IMR-90 (cell line): ENCODE measurements at regions not wholly inside any gene's neighbourhood (a gene's known extent, or its start where the extent isn't known, plus 50 kb on each side); places are given as distances from the start of the nearest gene placed in this dataset.

Source experiments
- ATAC-seq: fragments of 200-7000 bp; cut with Tn5 transposase; 2 replicates; pipeline ENCODE4 v1.9.1; 2020; ENCODE audit warnings: low read depth, mild to moderate bottlenecking, moderate library complexity
- BruUV-seq: library from RNA; stranded (reverse); fragments of 400-500 nt; replicated peaks from 2 replicates; lab custom pipeline; 2021; lab: Mats Ljungman, UMichigan
- CTCF ChIA-PET: fragments of 300-600 bp; formaldehyde crosslinking; extraction: SDS; loops from one replicate; lab custom pipeline; 2021; ENCODE audit warnings: antibody characterized with exemption; lab: Yijun Ruan, JAX
- POLR2A ChIA-PET: fragments of 300-600 bp; sonication (Branson Sonifier 250); formaldehyde crosslinking; loops from one replicate; lab custom pipeline; 2022; ENCODE audit warnings: antibody characterized with exemption; ENCODE audit not compliant: unreplicated experiment; lab: Charles Lee
- DNase-seq: peaks from one replicate; pipeline ENCODE4 v3.0.0; 2013
- H2AFZ ChIP-seq: replicated peaks from 2 replicates; pipeline ENCODE3; 2013; ENCODE audit warnings: low read length, mild to moderate bottlenecking; ENCODE audit not compliant: poor library complexity
- H2AK5ac ChIP-seq: 2 replicates; pipeline ENCODE4 v1.6.1; 2013; ENCODE audit warnings: low read depth, low read length, inconsistent platforms
- H2AK9ac ChIP-seq: replicated peaks from 2 replicates; pipeline ENCODE3; 2013; ENCODE audit warnings: mild to moderate bottlenecking, low read depth, low read length, moderate library complexity; ENCODE audit not compliant: poor library complexity
- H2BK120ac ChIP-seq: 2 replicates; pipeline ENCODE4 v1.6.1; 2013; ENCODE audit warnings: low read depth, low read length, inconsistent platforms
- H2BK15ac ChIP-seq: 3 replicates; pipeline ENCODE4 v1.6.1; 2013; ENCODE audit warnings: low read depth, low read length, inconsistent platforms
- H2BK20ac ChIP-seq: 2 replicates; pipeline ENCODE4 v1.6.1; 2013; ENCODE audit warnings: low read depth, mild to moderate bottlenecking, inconsistent platforms, low read length, moderate library complexity
- H2BK5ac ChIP-seq: 2 replicates; pipeline ENCODE4 v1.6.1; 2013; ENCODE audit warnings: mild to moderate bottlenecking, low read depth, low read length, inconsistent platforms; ENCODE audit not compliant: poor library complexity, severe bottlenecking
- H3K14ac ChIP-seq: replicated peaks from 2 replicates; pipeline ENCODE4 v1.6.1; 2013; ENCODE audit warnings: low read depth, low read length, inconsistent platforms
- H3K18ac ChIP-seq: 2 replicates; pipeline ENCODE4 v1.6.1; 2013; ENCODE audit warnings: low read depth, low read length, control low read depth
- H3K23ac ChIP-seq: 2 replicates; pipeline ENCODE4 v1.6.1; 2013; ENCODE audit warnings: low read depth, low read length, inconsistent platforms
- H3K27ac ChIP-seq: 2 replicates; pipeline ENCODE4 v1.5.1; 2013; ENCODE audit warnings: mild to moderate bottlenecking, control low read depth, low read length; ENCODE audit not compliant: insufficient read depth
- H3K27me3 ChIP-seq: 2 replicates; pipeline ENCODE4 v1.6.1; 2013; ENCODE audit warnings: low read length; ENCODE audit not compliant: control insufficient read depth, insufficient read depth
- H3K36me3 ChIP-seq: 2 replicates; pipeline ENCODE4 v1.6.1; 2013; ENCODE audit warnings: low read length, mixed read lengths; ENCODE audit not compliant: control insufficient read depth, insufficient read depth
- H3K4ac ChIP-seq: 2 replicates; pipeline ENCODE4 v1.6.1; 2013; ENCODE audit warnings: low read depth, low read length, inconsistent platforms
- H3K4me1 ChIP-seq: 2 replicates; pipeline ENCODE4 v1.6.1; 2013; ENCODE audit warnings: low read length, mixed read lengths; ENCODE audit not compliant: control insufficient read depth, insufficient read depth
- H3K4me2 ChIP-seq: 2 replicates; pipeline ENCODE4 v1.6.1; 2013; ENCODE audit warnings: low read depth, mild to moderate bottlenecking, control low read depth, low read length, moderate library complexity
- H3K4me3 ChIP-seq: 2 replicates; pipeline ENCODE4 v1.5.1; 2013; ENCODE audit warnings: low read depth, mild to moderate bottlenecking, control low read depth, low read length, moderate library complexity; ENCODE audit not compliant: insufficient read depth
- H3K56ac ChIP-seq: 2 replicates; pipeline ENCODE4 v1.6.1; 2013; ENCODE audit warnings: low read length, inconsistent platforms; ENCODE audit not compliant: insufficient read depth; ENCODE audit errors: extremely low read depth
- H3K79me1 ChIP-seq, 2 experiments: 2 replicates each; pipeline ENCODE4 v1.6.1; 2013; ENCODE audit warnings: low read length in 2 of 2, inconsistent platforms in 1 of 2, low read depth in 1 of 2
- H3K9ac ChIP-seq: 2 replicates; pipeline ENCODE4 v1.6.1; 2013; ENCODE audit warnings: low read depth, low read length, control low read depth
- H3K9me1 ChIP-seq: 2 replicates; pipeline ENCODE4 v1.6.1; 2013; ENCODE audit warnings: low read length, inconsistent platforms; ENCODE audit not compliant: insufficient read depth
- H3K9me3 ChIP-seq: 2 replicates; pipeline ENCODE4 v1.6.1; 2013; ENCODE audit warnings: low read length; ENCODE audit not compliant: control insufficient read depth, insufficient read depth
- H4K20me1 ChIP-seq: 2 replicates; pipeline ENCODE4 v1.6.1; 2013; ENCODE audit warnings: low read length, inconsistent platforms; ENCODE audit not compliant: insufficient read depth
- H4K5ac ChIP-seq: 2 replicates; pipeline ENCODE4 v1.6.1; 2013; ENCODE audit warnings: mild to moderate bottlenecking, low read depth, low read length, control low read depth
- H4K8ac ChIP-seq, 2 experiments: 2 replicates each; pipeline ENCODE4 v1.6.1; 2013; ENCODE audit warnings: low read depth in 2 of 2, low read length in 2 of 2, control low read depth in 1 of 2, inconsistent platforms in 1 of 2
- H4K91ac ChIP-seq: 2 replicates; pipeline ENCODE4 v1.6.1; 2013; ENCODE audit warnings: low read depth, low read length, inconsistent platforms; ENCODE audit not compliant: insufficient read depth
- BHLHE40 ChIP-seq: fragments of 150-350 bp; IDR thresholded peaks from 2 replicates; pipeline ENCODE4 v1.6.1; 2016; ENCODE audit warnings: mild to moderate bottlenecking, low read depth, low read length
- CHD1 ChIP-seq: IDR thresholded peaks from 2 replicates; pipeline ENCODE4 v1.6.1; 2012; ENCODE audit warnings: low read depth, low read length, improper control_type of control experiment
- CTCF ChIP-seq: conservative IDR thresholded peaks from 2 replicates; pipeline ENCODE4 v1.5.1; 2012; ENCODE audit warnings: mild to moderate bottlenecking, low read depth, low read length, improper control_type of control experiment
- ELK1 ChIP-seq: fragments of 150-350 bp; IDR thresholded peaks from 2 replicates; pipeline ENCODE4 v1.6.1; 2016; ENCODE audit warnings: low read depth, mild to moderate bottlenecking, low read length, moderate library complexity, borderline replicate concordance
- FOS ChIP-seq: fragments of 150-350 bp; IDR thresholded peaks from 2 replicates; pipeline ENCODE4 v1.6.1; 2016; ENCODE audit warnings: low read depth, low read length
- MAFK ChIP-seq: IDR thresholded peaks from 2 replicates; pipeline ENCODE4 v1.6.1; 2012; ENCODE audit warnings: low read depth, low read length, improper control_type of control experiment
- MAZ ChIP-seq: IDR thresholded peaks from 2 replicates; pipeline ENCODE4 v1.6.1; 2012; ENCODE audit warnings: low read depth, mild to moderate bottlenecking, low read length, improper control_type of control experiment, moderate library complexity, borderline replicate concordance
- MXI1 ChIP-seq: IDR thresholded peaks from 2 replicates; pipeline ENCODE4 v1.6.1; 2012; ENCODE audit warnings: low read depth, mild to moderate bottlenecking, low read length, moderate library complexity, borderline replicate concordance
- NFE2L2 ChIP-seq: fragments of 150-350 bp; IDR thresholded peaks from 2 replicates; pipeline ENCODE4 v1.6.1; 2016; ENCODE audit warnings: low read depth, mild to moderate bottlenecking, low read length
- RAD21 ChIP-seq: IDR thresholded peaks from 2 replicates; pipeline ENCODE4 v1.6.1; 2012; ENCODE audit warnings: low read length, improper control_type of control experiment
- SMC3 ChIP-seq: fragments of 150-350 bp; IDR thresholded peaks from 2 replicates; pipeline ENCODE4 v1.6.1; 2016; ENCODE audit warnings: low read depth, mild to moderate bottlenecking, antibody characterized with exemption, low read length, moderate library complexity
- dilution Hi-C: fragments of 300-500 bp; cut with HindIII; formaldehyde crosslinking; loops from one replicate; pipeline ENCODE4 v1.14.3; 2018; ENCODE audit warnings: low sequenced_read_pairs; ENCODE audit not compliant: unreplicated experiment
- in situ Hi-C: fragments of 300-500 bp; cut with MboI; formaldehyde crosslinking; loops from 3 replicates; pipeline ENCODE4 v1.14.3; 2019; ENCODE audit warnings: low sequenced_read_pairs, inconsistent platforms, mixed read lengths
- intact Hi-C: fragments of 100-400 bp; cut with micrococcal nuclease; formaldehyde crosslinking; loops from 2 replicates; pipeline ENCODE4 v1.10.0; 2022

- dilution Hi-C loops: no loop called here
- POLR2A ChIA-PET: no interaction called here
- TF ChIP-seq SMC3 (no peak), RAD21 (no peak), FOS (no peak), ELK1 (no peak), MAZ (no peak), CTCF (no peak), MAFK (no peak), BHLHE40 (no peak), CHD1 (no peak), MXI1 (no peak), NFE2L2 (no peak)
Observed at GRCh38 chr17:62906881-62907280, 59.2 kb upstream of the TANC2 start.

More at GRCh38 chr17:62906881-62907280, 59.2 kb upstream of the TANC2 start:
- Histone ChIP-seq H3K36me3 (no peaks in the 10 kb centered on the region), H4K91ac (no peak overlapping the region), H3K4me2 (no peak overlapping the region), H3K18ac (no peak overlapping the region), H3K4ac (no peak overlapping the region), H2BK20ac (no peak overlapping the region), H3K4me3 (no peak overlapping the region), H3K56ac (no peak overlapping the region), H3K14ac (no peak overlapping the region), H3K23ac (no peak overlapping the region), H2BK5ac (no peak overlapping the region), H3K27me3 (peaks cover 4% of the 10 kb centered on the region), H4K8ac (no peak overlapping the region), H2AFZ (no peak overlapping the region), H4K5ac (no peak overlapping the region), H2BK15ac (no peak overlapping the region), H3K79me1 (no peaks in the 10 kb centered on the region), H4K20me1 (no peaks in the 10 kb centered on the region), H2AK9ac (no peak overlapping the region), H3K27ac (no peak overlapping the region), H2AK5ac (no peak overlapping the region), H2BK120ac (no peak overlapping the region), H3K9me1 (no peaks in the 10 kb centered on the region; the same call in 1 of the 2 replicates), H3K9ac (no peak overlapping the region), H3K4me1 (no peaks in the 10 kb centered on the region), H3K9me3 (peaks cover 3% of the 10 kb centered on the region; the same call in 1 of the 2 replicates)
- ATAC-seq (no peak), DNase-seq (no peak)
- CTCF ChIA-PET: interaction anchor here (0.9 kb wide), 1 partner anchor 11 kb away, joined by 3 read pairs; no protein-coding TSS in a partner anchor
- no TSS peak for BruUV-seq
- intact Hi-C loops: no loop called here
- in situ Hi-C loops: no loop called here
